GM19240 (cell line): ENCODE measurements at regions not wholly inside any gene's neighbourhood (a gene's known extent, or its start where the extent isn't known, plus 50 kb on each side); places are given as distances from the start of the nearest gene placed in this dataset.
A peak's percentile ranks its signal among the peaks of the same experiment; 100 is the strongest.
"Not testable (repeated sequence)": the region's sequence is repeated elsewhere in the genome, so short reads cannot be mapped to it uniquely, and the experiment has no call there.

Experiments
- DNase-seq: peaks from one replicate; pipeline ENCODE4 v3.0.0; 2011; ENCODE audit warnings: low spot score; ENCODE audit not compliant: insufficient read length

DNA sequence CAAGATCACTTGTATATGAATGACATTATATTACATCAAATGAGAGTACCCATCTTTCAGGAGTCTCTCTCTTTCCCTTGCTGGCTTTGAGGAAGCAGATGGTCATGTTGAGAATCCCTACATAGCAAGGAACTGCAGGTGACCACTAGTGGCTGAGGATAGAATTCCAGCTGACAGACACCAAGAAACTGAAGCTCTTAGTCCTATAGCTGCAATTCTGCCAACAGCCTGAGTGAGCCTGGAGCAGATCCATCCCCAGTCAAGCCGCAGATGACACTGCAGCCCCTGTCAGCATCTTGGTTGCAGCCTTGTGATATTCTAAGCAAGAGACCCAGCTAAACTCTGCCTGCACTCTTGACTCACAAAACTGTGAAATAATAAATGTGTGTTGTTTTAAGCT lies 531.5 kb downstream of the CSNK1G3 start:
- no peak for DNase-seq

DNA sequence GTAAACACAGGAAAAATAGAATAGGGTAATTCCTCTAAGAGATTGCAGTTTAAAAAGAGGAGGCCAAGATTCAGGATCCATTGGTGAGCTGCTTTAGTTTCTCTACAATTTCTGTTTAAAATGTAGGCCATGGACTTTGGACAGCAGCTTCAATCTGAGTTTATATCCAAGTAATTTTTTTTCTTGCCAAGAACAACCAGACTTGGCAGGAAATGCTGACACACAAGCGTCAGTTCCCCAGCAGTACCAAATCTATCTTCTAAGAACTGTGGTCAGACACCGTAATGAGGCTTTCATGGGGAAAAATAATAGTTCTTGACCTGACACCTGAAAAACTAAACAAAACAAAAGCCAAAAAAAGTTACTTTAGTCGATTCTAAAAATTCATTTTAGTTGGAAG lies 528.8 kb downstream of the CSNK1G3 start:
- DNase-seq = no peak

DNA sequence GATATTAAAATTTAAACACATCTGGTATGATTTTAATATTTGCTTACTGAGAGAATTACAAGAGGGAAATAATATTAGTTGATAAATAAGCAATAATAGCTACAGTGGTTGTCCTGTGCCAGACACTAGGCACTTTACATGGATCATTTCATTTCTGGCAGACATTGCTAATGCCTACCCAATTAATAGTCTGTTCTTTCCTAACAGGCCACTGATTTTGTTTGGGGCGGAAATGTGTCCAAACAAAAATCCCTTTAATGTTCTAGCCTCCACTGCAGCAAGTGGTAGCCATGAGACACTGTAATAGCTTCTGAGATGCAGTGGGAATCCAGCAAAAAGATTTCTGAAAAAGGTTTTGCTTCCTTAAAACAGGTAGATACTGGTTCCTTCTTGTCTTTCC lies 527.4 kb downstream of the CSNK1G3 start:
- no peak for DNase-seq

DNA sequence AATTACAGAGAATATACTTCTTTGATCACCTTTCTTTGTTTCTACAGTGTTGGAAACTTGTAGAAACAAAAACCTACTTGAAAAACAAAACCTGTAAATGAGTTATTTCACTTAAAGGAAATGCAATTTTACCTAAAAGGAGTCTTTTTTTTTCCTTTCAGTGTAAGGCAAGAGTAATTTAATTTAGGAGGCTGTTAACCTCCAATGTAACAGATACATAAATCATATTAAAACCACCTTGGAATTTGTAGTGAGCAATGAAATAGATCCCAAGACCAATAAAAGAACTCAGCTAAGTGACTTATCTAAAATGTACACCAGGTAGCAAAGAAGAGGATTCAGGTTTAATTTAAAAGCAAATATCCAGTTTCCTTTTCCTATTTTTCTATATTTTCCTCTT lies 524.8 kb downstream of the CSNK1G3 start:
- DNase-seq = no peak

DNA sequence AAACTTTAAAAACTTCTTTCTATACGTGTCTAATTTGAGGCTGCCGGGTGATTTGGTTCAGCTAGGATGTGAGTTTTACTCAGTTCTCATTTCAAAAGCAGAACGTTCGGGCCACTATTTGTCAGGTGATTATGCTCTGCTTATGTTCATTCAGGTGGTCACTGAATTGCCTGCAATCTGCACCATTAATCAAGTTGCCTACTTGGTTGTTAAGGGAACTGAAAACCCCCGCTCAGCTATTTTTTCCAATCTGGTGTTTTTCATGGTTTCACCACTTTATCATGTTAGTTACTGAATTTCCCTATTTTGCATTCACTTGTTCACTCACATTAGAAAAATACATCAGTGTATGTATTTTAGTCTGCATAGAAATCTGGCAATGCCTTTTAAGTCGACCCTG lies 523.0 kb downstream of the CSNK1G3 start:
- peak; percentile 8 for DNase-seq

DNA sequence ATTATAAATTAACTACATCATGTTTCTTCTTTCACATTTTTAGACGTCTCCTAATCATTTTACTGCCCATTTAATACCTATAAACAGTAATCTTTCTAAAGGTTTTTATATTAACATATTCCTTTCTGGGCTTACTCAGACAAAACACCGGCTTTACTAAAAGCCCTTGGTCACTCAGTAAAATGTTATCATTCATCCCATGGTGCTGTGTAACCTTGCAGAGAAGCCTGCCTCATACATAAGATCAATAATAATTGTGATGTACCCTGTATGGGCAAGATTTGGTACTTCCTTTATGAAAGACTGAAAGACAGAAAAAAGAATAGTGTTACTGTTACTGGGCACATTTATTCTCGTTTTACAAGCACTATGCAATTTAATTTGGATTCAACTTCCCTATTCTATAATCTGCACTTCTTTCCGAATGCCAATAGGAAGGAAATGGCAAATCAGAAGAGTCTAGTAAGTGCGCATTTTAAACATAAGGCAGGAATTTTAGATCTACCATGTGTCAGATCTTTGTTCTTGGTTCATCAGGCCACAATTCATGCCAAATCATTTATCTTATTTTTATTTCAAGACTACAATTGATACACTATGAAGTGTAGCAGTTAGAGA lies 522.2 kb downstream of the CSNK1G3 start:
- DNase-seq = no peak

DNA sequence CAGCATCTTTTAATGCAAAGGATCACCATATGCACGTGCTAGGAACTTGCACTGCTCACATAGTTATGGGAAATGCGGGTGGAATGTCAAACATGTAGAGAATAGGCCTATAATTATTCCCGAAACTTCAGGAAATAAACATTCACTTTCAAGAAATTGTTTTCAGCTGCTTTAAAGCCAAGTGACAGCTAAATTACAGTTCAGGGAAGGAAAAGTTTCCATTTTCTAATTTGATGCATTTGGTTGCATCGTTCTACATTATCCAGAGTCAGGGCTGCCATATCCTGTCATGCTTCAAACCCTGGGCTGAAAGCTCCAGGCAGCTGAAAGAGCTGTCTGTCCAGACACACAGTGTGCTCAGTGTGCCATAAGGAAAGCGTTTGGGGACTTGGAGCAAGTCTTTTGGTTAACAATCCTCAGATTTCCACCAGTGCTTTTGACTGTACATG lies 518.1 kb downstream of the CSNK1G3 start:
- DNase-seq = no peak

DNA sequence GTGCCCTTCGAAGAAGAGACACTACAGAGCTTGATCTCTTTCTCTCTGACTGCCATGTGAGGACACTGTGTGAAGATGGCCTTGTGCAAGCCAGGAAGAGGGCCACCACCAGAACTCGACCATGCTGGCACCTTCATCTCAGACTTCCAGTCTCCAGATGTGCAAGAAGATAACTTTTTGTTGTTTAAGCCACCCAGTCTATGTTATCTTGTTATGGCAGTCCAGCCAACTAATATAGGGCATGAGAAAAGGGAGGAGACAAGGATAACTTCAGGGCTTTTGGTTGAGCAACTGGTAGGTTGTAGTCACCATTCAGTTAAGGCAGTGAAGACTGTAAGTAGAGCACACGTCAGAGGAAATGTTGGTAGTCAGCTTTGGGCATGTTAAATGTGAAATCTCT lies 515.5 kb downstream of the CSNK1G3 start:
- DNase-seq = no peak

DNA sequence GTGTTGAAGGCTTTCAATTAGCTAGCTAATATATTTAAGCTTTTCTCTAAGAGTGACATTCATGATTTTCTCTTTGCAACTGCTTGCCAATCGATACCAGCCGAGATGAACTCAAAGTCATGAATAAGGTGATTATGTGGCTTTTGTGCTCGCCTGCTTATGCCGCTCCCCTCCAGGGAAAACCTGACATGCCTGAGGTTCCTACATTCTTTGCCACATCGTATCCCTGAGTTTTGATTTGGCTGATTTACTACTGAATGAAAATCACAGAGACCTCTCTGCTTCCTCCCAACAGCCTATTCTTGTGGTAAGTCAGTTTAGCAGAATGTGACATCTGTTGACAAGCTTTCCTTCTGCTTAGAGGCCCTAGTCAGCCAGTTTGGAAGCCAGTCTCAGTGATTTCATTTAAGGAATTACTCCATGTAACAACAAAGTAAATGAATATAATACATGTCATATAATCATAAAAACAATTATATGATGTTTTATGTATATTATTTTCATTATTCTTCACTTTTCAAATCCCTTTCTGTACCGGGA lies 513.4 kb downstream of the CSNK1G3 start:
- no peak for DNase-seq

DNA sequence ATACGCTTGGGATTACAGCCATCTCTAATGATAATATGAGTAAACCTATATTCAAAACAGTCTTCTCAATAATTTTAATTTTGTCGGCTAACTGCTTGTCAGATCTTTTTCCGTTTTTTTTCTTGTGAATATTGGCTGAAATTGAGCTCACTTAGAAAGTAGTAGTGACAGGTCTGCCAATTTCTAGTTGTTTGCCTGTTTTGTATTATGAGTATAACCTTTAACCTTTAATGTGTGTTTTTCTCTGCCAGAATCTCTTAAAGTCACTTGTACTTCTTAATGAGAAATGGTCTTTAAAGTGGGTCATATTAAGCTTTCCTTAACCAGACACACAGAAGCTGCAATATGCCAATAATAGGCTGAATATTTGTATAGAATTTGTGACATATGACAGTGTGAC lies 511.0 kb downstream of the CSNK1G3 start:
- DNase-seq = no peak

DNA sequence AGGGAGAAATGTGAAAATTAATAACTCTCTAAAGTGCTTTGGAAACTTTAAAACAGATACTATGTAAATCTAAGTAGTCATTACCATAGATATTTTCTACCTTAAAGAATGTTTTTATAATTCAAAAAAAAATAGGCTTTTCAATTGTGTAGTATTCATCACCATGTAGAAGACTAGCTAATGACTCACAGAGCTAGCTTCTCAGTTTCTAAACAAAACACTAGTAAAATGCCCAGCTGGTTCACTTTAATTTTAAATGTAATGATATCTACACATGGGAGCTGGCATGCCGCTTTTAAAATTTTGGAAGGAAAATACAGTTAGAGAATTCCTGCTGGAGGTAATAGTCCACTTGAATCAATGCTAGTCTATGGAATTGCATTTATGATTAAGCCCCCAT lies 509.8 kb downstream of the CSNK1G3 start:
- no peak for DNase-seq

DNA sequence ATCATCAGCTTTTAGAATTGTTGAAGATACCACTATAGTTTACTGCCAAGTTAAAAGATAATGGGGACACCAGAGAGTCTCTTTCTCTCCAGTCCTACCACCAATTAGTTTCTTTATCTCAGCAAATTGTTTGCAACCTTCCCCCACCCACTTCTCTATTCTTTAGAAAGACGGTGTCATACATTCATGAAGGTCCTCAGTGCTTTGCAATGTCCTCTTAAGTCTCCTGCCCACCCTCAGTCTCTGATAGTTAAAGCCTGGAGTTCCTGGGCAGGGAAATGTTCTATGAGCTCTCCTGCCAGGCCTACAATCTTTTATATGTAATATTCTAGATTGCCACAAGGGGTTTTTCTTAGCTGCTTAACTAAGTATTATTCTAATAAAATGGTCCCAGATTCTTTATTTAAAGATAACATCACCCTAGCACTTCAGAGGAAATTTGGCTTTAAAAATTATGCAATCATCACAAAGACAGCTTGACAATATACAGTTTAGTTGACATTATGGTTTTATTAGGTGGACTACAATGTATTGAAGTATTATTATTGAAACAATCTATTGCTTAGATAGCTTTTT lies 509.2 kb downstream of the CSNK1G3 start:
- DNase-seq = no peak

DNA sequence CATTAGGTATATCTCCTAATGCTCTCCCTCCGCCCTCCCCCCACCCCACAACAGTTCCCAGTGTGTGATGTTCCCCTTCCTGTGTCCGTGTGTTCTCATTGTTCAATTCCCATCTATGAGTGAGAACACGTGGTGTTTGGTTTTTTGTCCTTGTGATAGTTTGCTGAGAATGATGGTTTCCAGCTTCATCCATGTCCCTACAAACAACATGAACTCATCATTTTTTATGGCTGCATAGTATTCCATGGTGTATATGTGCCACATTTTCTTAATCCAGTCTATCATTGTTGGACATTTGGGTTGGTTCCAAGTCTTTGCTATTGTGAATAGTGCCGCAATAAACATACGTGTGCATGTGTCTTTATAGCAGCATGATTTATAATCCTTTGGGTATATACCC lies 505.3 kb downstream of the CSNK1G3 start:
- not testable (repeated sequence) for DNase-seq

DNA sequence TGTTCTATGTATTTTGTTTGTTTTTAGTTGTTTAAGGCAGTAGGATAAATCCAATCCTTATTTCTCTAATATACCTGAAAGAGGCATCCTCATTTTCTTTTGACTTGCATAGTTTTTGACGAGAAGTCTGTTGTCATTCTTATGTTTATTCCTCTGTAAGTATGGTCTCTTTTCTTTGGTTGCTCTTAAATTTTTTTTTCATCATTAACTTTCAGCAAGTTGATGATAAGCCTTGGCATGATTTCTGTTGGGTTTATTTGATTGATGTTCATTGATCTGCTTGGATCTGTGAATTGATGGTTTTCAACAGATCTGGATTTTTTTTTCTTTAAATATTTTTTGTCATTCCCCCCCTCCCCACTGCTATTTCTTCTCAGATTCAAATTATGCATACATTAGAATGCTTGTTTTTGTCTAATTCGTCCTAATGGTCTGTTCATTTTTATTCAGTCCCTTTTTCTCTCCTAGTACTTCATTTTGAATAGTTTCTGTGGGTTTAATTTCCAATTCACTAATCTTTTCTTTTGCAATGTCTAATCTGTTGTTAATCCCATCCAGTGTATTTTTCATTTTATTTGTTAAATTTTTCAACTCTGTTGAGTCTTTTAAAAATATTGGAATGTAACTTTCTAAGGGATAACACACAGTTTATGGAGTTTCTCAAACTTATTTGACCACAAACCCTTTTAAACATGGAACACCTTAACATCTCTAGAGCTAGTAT lies 495.9 kb downstream of the CSNK1G3 start:
- DNase-seq = no peak

DNA sequence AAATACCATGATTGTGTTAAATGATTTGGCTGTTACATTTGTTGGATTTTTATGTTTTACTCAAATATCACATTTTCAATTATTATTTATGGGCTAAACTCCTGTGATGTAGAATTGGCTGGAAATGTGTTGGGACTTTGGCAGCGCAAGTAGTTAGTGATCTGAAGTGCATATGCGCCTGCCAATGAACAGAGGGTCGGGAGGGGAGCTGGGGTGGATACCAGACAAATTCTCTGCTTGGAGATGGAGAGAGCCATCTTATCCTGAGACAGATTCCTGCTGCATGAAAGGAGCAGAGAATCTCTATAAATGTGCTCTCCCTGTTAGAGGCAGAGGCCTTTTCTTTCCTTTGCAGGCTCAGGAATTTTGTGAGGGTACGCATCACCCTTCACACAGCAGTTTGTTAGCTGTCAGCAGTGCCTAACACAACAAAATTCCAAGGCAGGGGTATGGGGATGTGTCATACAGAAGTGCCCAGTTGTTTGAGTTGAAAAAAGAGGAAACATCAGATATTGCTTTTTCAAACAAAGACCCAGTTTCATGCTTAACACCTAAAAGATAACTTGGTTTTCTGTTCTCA lies 489.1 kb downstream of the CSNK1G3 start:
- no peak for DNase-seq

DNA sequence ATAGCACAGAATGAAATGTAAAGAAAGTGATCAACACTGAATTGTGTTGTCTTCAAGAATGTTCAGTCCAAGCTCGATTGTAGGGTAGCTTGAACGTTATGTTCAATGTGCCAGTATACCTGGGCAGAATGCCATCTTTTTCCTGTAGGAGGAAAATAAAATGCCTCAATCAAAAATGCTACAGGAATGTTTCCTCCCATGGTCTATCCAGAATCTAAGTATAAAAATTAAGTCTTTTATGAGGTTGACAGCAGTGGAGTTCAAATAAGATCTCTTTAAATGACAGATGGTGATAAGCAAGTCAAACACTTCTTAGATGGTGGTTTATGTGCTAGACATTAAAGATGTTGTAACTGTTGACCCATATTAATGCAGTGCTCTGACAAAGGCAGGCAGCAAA lies 488.6 kb downstream of the CSNK1G3 start:
- DNase-seq = no peak

DNA sequence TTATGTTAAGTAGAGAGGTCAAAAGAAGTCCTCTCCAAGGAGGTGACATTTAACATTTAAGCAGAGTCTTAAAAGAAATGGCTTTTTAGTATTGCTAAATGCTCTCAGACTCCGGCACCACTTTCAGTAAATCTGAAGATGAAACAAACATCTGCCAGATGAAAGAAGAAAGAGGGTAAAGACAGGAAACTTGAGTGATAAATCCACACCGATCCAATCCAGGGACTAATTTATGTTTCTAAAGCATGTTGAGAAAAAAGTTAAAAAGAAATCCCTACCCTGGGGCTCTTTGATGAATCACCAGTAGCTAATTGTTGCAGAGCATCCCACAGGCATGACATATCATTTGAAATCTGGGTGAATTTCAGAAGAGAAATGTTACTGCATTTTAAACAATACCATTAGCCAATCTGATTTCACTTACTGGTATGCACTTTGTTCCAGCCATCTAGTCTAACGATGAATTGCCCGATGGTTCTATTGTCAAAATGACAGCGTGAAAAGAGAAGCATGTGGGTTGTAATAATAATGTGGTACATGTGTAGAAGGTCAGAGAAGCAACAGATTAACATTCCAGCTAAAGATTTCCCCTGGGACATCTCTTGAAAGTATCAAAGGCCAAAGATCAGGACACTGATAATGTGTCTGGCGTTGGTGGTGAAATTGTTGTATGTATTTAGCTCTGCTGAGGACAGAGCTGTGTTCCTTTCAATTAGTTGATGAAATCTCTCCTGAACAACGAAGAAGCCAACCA lies 485.7 kb downstream of the CSNK1G3 start:
- no peak for DNase-seq

DNA sequence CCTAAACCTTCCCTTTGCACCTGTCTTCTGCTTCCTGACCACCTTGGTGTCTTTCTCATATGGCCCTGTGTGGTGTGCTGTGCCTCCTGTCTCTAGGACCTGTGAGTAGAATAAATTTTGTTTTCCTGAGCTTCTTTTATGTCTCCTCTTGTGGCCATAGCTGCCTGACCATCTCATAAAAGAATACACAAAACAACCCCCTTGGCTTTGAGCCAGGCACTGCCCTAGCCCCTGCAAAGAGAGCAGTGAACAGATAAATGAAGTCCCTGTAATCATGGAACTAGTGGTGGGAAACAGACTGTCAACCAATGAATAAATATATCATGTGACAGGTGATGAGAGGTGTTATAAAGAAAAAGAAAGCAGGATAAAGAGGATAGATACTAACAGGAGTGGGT lies 485.1 kb downstream of the CSNK1G3 start:
- no peak for DNase-seq

DNA sequence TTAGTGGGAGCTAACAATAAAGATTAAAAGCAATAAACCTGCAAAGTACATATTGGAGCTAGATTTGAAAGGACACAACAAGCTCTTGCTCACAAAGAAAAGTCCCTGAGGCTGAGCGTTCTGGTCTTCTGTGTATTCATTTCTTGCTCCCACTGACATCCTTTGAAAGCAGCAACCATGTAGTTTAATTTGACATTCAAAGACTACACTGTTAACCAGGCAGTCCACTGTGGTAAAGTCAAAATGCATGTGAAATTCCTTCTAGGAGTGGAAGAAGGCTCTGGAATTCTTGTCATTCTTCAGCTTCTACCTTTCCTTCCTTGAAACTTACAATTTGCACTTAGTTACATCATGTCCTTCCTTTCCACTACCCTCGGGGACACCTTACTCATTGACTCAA lies 480.7 kb downstream of the CSNK1G3 start:
- no peak for DNase-seq

DNA sequence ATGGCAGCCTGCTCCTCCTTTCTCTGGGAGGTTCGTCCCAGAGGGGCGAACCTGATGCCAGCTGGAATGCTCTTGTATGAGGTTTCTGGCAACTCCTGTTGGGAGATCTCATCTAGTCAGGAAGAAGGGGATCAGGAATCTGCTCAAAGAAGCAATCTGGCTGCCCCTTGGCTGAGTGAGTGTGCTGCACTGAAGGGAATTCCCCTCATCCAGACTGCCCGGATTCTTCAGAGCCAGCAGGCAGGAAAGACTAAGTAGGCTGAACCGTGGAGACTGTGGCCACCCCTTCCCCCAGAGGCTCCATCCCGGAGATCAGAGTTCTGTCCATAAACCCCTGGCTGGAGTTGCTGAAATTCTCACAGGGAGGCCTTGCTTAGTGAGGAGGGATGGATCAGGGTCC lies 476.0 kb downstream of the CSNK1G3 start:
- no peak for DNase-seq

DNA sequence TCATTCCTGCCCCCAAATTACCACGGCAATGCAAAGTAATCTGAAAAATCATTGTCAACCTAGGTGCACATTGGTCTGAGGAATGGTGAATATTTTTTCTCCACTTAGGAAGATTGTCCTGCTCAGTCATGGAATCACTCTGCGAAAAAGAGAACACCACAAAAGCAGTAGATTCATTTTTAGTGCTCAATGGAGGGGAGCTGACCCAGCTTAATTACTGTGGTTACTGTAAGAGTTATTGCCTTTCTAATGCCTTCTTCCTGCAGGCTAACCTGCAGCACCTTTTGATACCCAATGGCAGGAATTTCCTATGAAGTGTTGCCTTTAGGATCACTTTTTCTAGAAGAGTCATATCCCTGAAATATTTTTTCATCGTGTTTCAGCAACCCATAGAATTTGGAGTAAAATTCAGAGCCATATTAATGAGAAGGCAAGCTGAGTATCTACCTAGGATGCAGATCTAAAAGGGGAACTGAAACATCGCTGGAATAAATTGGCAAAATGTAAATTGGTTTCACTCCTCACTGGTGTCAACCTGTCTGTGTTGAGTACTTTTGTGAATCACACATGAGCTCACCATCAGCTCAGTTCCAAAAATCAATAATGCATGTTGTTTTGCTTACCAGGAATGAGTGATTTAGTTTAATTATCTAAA lies 464.5 kb downstream of the CSNK1G3 start:
- no peak for DNase-seq
